ENCODE measurements at regions not wholly inside any gene's neighbourhood (a gene's known extent, or its start where the extent isn't known, plus 50 kb on each side); places are given as distances from the start of the nearest gene placed in this dataset.

DNA sequence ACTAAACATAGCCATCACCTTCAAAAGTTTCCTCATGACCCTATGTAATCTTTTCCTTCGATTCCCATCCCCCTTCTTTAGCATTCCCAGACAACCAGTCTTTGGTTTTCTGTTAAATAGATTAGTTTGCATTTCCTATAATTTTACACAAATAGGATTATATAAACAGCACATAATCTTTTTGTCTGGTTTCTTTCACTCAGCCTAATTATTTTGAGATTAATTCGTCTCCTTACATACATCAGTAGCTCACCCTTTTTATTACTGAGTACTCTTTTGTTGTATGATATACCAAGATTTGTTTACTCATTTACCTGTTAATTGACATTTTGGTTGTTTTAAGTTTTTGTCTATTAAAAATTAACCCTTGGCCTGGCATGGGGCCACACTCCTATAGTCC lies 354.7 kb upstream of the CHRM2 start:
- TF ChIP-seq, protein P1, sequence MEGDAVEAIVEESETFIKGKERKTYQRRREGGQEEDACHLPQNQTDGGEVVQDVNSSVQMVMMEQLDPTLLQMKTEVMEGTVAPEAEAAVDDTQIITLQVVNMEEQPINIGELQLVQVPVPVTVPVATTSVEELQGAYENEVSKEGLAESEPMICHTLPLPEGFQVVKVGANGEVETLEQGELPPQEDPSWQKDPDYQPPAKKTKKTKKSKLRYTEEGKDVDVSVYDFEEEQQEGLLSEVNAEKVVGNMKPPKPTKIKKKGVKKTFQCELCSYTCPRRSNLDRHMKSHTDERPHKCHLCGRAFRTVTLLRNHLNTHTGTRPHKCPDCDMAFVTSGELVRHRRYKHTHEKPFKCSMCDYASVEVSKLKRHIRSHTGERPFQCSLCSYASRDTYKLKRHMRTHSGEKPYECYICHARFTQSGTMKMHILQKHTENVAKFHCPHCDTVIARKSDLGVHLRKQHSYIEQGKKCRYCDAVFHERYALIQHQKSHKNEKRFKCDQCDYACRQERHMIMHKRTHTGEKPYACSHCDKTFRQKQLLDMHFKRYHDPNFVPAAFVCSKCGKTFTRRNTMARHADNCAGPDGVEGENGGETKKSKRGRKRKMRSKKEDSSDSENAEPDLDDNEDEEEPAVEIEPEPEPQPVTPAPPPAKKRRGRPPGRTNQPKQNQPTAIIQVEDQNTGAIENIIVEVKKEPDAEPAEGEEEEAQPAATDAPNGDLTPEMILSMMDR (IDR thresholded peaks at IDR 0.05), result no peak
- TF ChIP-seq POLR2AphosphoS5 (IDR thresholded peaks at IDR 0.05), result no peak

Data from prostate gland (tissue), 2 donors.